HCT116 (cell line): ENCODE measurements at regions not wholly inside any gene's neighbourhood (a gene's known extent, or its start where the extent isn't known, plus 50 kb on each side); places are given as distances from the start of the nearest gene placed in this dataset.

Experiments used
- ATAC-seq: fragments of 200-7000 bp; cut with Tn5 transposase; 2 replicates; pipeline ENCODE4 v1.9.1; 2020; ENCODE audit warnings: mild to moderate bottlenecking, moderate library complexity
- BruUV-seq: library from RNA; stranded (reverse); fragments of 400-500 nt; replicated peaks from 2 replicates; lab custom pipeline; 2021; lab: Mats Ljungman, UMichigan
- CTCF ChIA-PET: fragments of 300-600 bp; sonication (Branson Sonifier 250); formaldehyde crosslinking; loops from one replicate; lab custom pipeline; 2021; ENCODE audit warnings: antibody characterized with exemption; lab: Charles Lee
- POLR2A ChIA-PET: fragments of 300-600, 350-600 bp; sonication (Branson Sonifier 250); formaldehyde crosslinking; loops from one replicate; lab custom pipeline; 2021; ENCODE audit warnings: antibody characterized with exemption; lab: Charles Lee
- RAD21 ChIA-PET, 2 experiments: fragments of 300-600 bp; sonication (Branson Sonifier 250); formaldehyde crosslinking; loops; one replicate each; lab custom pipeline; 2023; ENCODE audit warnings: low total read pairs in 2 of 2; ENCODE audit not compliant: uncharacterized antibody in 2 of 2, unreplicated experiment in 2 of 2, low non-redundant PET in 1 of 2; lab: Charles Lee
- DNase-seq: peaks from one replicate; pipeline ENCODE4 v3.0.0-alpha.2; 2010; ENCODE audit warnings: low read depth, low spot score
- H2AFZ ChIP-seq: fragments of 200-600 bp; shearing (Covaris generic), sonication (generic); 2 replicates; pipeline ENCODE4 v1.6.1; 2017; ENCODE audit warnings: low read depth, mixed run types, mixed read lengths, antibody characterized with exemption, low read length; ENCODE audit not compliant: poor library complexity, severe bottlenecking
- H3K27ac ChIP-seq: 2 replicates; pipeline ENCODE4 v1.5.1; 2012; ENCODE audit warnings: low read depth, low read length
- H3K27me3 ChIP-seq: fragments of 200-600 bp; sonication (generic); 2 replicates; pipeline ENCODE4 v1.6.1; 2016; ENCODE audit warnings: mixed run types, low read length, mixed read lengths; ENCODE audit not compliant: insufficient read depth
- H3K36me3 ChIP-seq, 2 experiments: fragments of 200-500 bp in 1 of 2; fragments of 200-600 bp in 1 of 2; sonication (Bioruptor generic) in 1 of 2; sonication (generic) in 1 of 2; 2 replicates each; pipeline versions ENCODE4 v1.5.1 to v1.6.1; 2014 to 2016; ENCODE audit warnings: low read length in 2 of 2, inconsistent platforms in 1 of 2, mixed read lengths in 1 of 2, mixed run types in 1 of 2; ENCODE audit not compliant: insufficient read depth in 2 of 2, control insufficient read depth in 1 of 2
- H3K4me1 ChIP-seq, 2 experiments: fragments of 200-600 bp in 1 of 2; sonication (generic) in 1 of 2; 2 replicates each; pipeline versions ENCODE4 v1.5.1 to v1.6.1; 2012 to 2017; ENCODE audit warnings: low read length in 2 of 2, inconsistent platforms in 1 of 2, mild to moderate bottlenecking in 1 of 2, mixed read lengths in 1 of 2, mixed run types in 1 of 2, moderate library complexity in 1 of 2; ENCODE audit not compliant: insufficient read depth in 2 of 2, control insufficient read depth in 1 of 2
- H3K4me2 ChIP-seq: fragments of 200-600 bp; sonication (generic); 2 replicates; pipeline ENCODE4 v1.6.1; 2017; ENCODE audit warnings: mixed run types, low read length, mixed read lengths
- H3K4me3 ChIP-seq, 2 experiments: fragments of 200-600 bp in 1 of 2; sonication (generic) in 1 of 2; replicated peaks in 1 of 2; 2 replicates each; pipeline ENCODE4 v1.5.1; 2011 to 2016; ENCODE audit warnings: low read length in 2 of 2, control low read depth in 1 of 2, low read depth in 1 of 2, mild to moderate bottlenecking in 1 of 2, mixed read lengths in 1 of 2, mixed run types in 1 of 2
- H3K79me2 ChIP-seq: fragments of 200-600 bp; sonication (generic); 2 replicates; pipeline ENCODE4 v1.6.1; 2017; ENCODE audit warnings: mild to moderate bottlenecking, mixed run types, low read length, moderate library complexity, mixed read lengths; ENCODE audit not compliant: insufficient read depth
- H3K9ac ChIP-seq: fragments of 200-600 bp; sonication (generic); 2 replicates; pipeline ENCODE4 v1.6.1; 2016; ENCODE audit warnings: low read length, mixed read lengths
- H3K9me2 ChIP-seq: fragments of 200-600 bp; sonication (generic), shearing (Covaris generic); 2 replicates; pipeline ENCODE4 v1.6.1; 2017; ENCODE audit warnings: mixed run types, mild to moderate bottlenecking, moderate library complexity; ENCODE audit not compliant: insufficient read depth
- H3K9me3 ChIP-seq, 2 experiments: fragments of 200-500 bp in 1 of 2; fragments of 200-600 bp in 1 of 2; sonication (Bioruptor generic) in 1 of 2; sonication (generic) in 1 of 2; 2 replicates each; pipeline ENCODE4 v1.6.1; 2014 to 2017; ENCODE audit warnings: low read length in 2 of 2, mixed read lengths in 2 of 2, inconsistent platforms in 1 of 2, low read depth in 1 of 2, mild to moderate bottlenecking in 1 of 2, mixed run types in 1 of 2, moderate library complexity in 1 of 2; ENCODE audit not compliant: control insufficient read depth in 1 of 2, insufficient read depth in 1 of 2
- H4K20me1 ChIP-seq: fragments of 200-600 bp; sonication (generic), shearing (Covaris generic); 2 replicates; pipeline ENCODE4 v1.6.1; 2017; ENCODE audit warnings: mixed run types, mild to moderate bottlenecking, moderate library complexity; ENCODE audit not compliant: insufficient read depth
- CBX3 ChIP-seq: IDR thresholded peaks from 2 replicates; pipeline ENCODE4 v1.6.1; 2012; ENCODE audit warnings: low read depth
- CEBPB ChIP-seq: IDR thresholded peaks from 2 replicates; pipeline ENCODE4 v1.6.1; 2012; ENCODE audit warnings: low read depth
- CTCF ChIP-seq, 3 experiments: fragments of 200-600 bp in 1 of 3; sonication (generic) in 1 of 3; IDR thresholded peaks in 2 of 3; conservative IDR thresholded peaks in 1 of 3; 2 replicates each; pipeline ENCODE4 v1.5.1; 2012 to 2017; ENCODE audit warnings: low read depth in 2 of 3, low read length in 2 of 3, antibody characterized with exemption in 1 of 3, borderline replicate concordance in 1 of 3, control low read depth in 1 of 3, mild to moderate bottlenecking in 1 of 3, mixed read lengths in 1 of 3, mixed run types in 1 of 3, moderate library complexity in 1 of 3; ENCODE audit not compliant: insufficient read depth in 1 of 3
- EGR1 ChIP-seq: IDR thresholded peaks from 2 replicates; pipeline ENCODE4 v1.6.1; 2012; ENCODE audit warnings: low read depth
- EZH2 ChIP-seq: fragments of 200-600 bp; sonication (generic); IDR thresholded peaks from 2 replicates; pipeline ENCODE4 v1.6.1; 2017; ENCODE audit warnings: antibody characterized with exemption, mixed run types
- JUND ChIP-seq: IDR thresholded peaks from 2 replicates; pipeline ENCODE4 v1.6.1; 2012
- POLR2A ChIP-seq: IDR thresholded peaks from 2 replicates; pipeline ENCODE4 v1.7.0; 2011; ENCODE audit warnings: borderline replicate concordance; ENCODE audit not compliant: insufficient read depth, insufficient read length; ENCODE audit errors: extremely low read depth
- POLR2AphosphoS5 ChIP-seq: IDR thresholded peaks from 2 replicates; pipeline ENCODE4 v1.6.1; 2011; ENCODE audit warnings: mild to moderate bottlenecking, low read depth, low read length, moderate library complexity
- RAD21 ChIP-seq: IDR thresholded peaks from 2 replicates; pipeline ENCODE4 v1.6.1; 2012; ENCODE audit warnings: low read depth, mild to moderate bottlenecking
- SIN3A ChIP-seq: IDR thresholded peaks from 2 replicates; pipeline ENCODE4 v1.6.1; 2012; ENCODE audit warnings: low read depth
- SP1 ChIP-seq: IDR thresholded peaks from 2 replicates; pipeline ENCODE4 v1.6.1; 2012; ENCODE audit warnings: low read depth
- YY1 ChIP-seq: IDR thresholded peaks from 2 replicates; pipeline ENCODE4 v1.6.1; 2011; ENCODE audit warnings: low read length, low read depth, moderate library complexity, mild to moderate bottlenecking; ENCODE audit not compliant: insufficient replicate concordance; ENCODE audit errors: extremely low read depth
- ZFX ChIP-seq: fragments of 450-650 bp; IDR thresholded peaks from 2 replicates; pipeline ENCODE4 v1.6.1; 2017
- ZNF274 ChIP-seq: fragments of 200-500 bp; sonication (Bioruptor generic); IDR thresholded peaks from 2 replicates; pipeline ENCODE4 v1.6.1; 2014; ENCODE audit warnings: mild to moderate bottlenecking, low read depth, low read length, inconsistent platforms
- intact Hi-C: fragments of 100-400 bp; cut with micrococcal nuclease; formaldehyde crosslinking; loops from 2 replicates; pipeline ENCODE4 v1.10.0; 2022
- TF ChIP-seq, protein P1 (sequence below): IDR thresholded peaks from 2 replicates; pipeline ENCODE4 v1.6.1; 2011; ENCODE audit warnings: mild to moderate bottlenecking, low read length, moderate library complexity; ENCODE audit not compliant: insufficient replicate concordance; ENCODE audit errors: extremely low read depth

DNA sequence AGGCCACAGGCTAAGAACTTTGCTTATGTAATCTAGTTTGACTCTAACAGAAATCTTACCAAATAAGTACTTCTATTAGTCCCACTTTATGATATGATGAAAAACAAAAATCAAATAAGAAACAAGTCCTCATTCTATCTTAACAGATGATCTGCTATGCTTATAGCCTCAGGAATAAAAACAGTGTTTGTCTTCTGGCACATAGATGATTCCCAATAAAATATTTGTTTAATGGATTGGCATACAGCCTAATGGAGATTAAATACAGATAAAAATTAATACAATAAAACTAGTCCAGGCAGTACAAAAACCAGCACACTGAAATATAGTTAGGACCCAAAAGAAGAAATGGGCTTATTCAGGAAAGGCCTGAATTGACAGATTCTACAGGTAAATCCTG lies 971.4 kb upstream of the WWC1 start:
- H4K20me1 ChIP-seq = no peaks in the 10 kb centered on the region

More for the DNA sequence above, 971.4 kb upstream of the WWC1 start:
- no peaks in the 10 kb centered on the region for H3K4me1 ChIP-seq
- no peak overlapping the region for H3K27ac ChIP-seq
- no peak overlapping the region for H3K4me2 ChIP-seq
- RAD21 ChIA-PET = no interaction called here
- CTCF ChIA-PET = no interaction called here
- BruUV-seq = no TSS peak
- H3K9ac ChIP-seq = no peak overlapping the region
- H2AFZ ChIP-seq = no peak overlapping the region
- H3K27me3 ChIP-seq = no peaks in the 10 kb centered on the region
- intact Hi-C loops = no loop called here
- H3K79me2 ChIP-seq = no peaks in the 10 kb centered on the region
- no peaks in the 10 kb centered on the region for H3K9me2 ChIP-seq
- H3K4me3 ChIP-seq = no peak overlapping the region
- peaks cover 3 to 20% of the 10 kb centered on the region in 2 experiments; a peak in 2 of 4 replicates for H3K9me3 ChIP-seq
- POLR2A ChIA-PET = no interaction called here
- no peaks in the 10 kb centered on the region for H3K36me3 ChIP-seq
- no peak for DNase-seq
- ATAC-seq = no peak
- TF ChIP-seq POLR2A (no peak), ZFX (no peak), POLR2AphosphoS5 (no peak), SP1 (no peak), YY1 (no peak), SIN3A (no peak), RAD21 (no peak), EGR1 (no peak), CBX3 (no peak), EZH2 (no peak), ZNF274 (no peak), CEBPB (no peak), CTCF (IDR thresholded peaks at IDR 0.05 in 2 of 3, conservative IDR thresholded peaks at IDR 0.05 in 1 of 3; ENCODE audit: borderline replicate concordance in 1 of 3, insufficient read depth in 1 of 3, low read depth in 2 of 3, low read length in 2 of 3) (no peak), JUND (no peak)
- TF ChIP-seq, protein P1, sequence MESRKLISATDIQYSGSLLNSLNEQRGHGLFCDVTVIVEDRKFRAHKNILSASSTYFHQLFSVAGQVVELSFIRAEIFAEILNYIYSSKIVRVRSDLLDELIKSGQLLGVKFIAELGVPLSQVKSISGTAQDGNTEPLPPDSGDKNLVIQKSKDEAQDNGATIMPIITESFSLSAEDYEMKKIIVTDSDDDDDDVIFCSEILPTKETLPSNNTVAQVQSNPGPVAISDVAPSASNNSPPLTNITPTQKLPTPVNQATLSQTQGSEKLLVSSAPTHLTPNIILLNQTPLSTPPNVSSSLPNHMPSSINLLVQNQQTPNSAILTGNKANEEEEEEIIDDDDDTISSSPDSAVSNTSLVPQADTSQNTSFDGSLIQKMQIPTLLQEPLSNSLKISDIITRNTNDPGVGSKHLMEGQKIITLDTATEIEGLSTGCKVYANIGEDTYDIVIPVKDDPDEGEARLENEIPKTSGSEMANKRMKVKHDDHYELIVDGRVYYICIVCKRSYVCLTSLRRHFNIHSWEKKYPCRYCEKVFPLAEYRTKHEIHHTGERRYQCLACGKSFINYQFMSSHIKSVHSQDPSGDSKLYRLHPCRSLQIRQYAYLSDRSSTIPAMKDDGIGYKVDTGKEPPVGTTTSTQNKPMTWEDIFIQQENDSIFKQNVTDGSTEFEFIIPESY = no peak
